HEK293 (cell line): ENCODE measurements at regions not wholly inside any gene's neighbourhood (a gene's known extent, or its start where the extent isn't known, plus 50 kb on each side); places are given as distances from the start of the nearest gene placed in this dataset.
A peak's percentile ranks its signal among the peaks of the same experiment; 100 is the strongest.

Source experiments
- CTCF ChIA-PET: fragments of 350-600 bp; formaldehyde crosslinking; extraction: SDS; loops from one replicate; lab custom pipeline; 2021; ENCODE audit warnings: antibody characterized with exemption; lab: Yijun Ruan, JAX
- POLR2A ChIA-PET: fragments of 300-600 bp; formaldehyde crosslinking; extraction: SDS; loops from one replicate; lab custom pipeline; 2020; ENCODE audit warnings: antibody characterized with exemption, inconsistent platforms; lab: Yijun Ruan, JAX
- H3K27ac ChIP-seq: fragments of 200-500 bp; sonication (Bioruptor generic); 2 replicates; pipeline ENCODE4 v1.5.1; 2014; ENCODE audit warnings: low read depth, low read length, control low read depth, inconsistent platforms; ENCODE audit errors: extremely low read depth
- H3K36me3 ChIP-seq, 2 experiments: fragments of 200-500 bp in 1 of 2; sonication (Bioruptor generic) in 1 of 2; 1 replicate in 1 of 2; 2 replicates in 1 of 2; pipeline ENCODE4 v1.5.1; 2014 to 2017; ENCODE audit warnings: inconsistent platforms in 2 of 2, low read length in 2 of 2; ENCODE audit not compliant: control insufficient read depth in 2 of 2, insufficient read depth in 1 of 2
- H3K4me1 ChIP-seq: fragments of 200-500 bp; sonication (Bioruptor generic); 2 replicates; pipeline ENCODE4 v1.5.1; 2014; ENCODE audit warnings: mild to moderate bottlenecking, low read length, inconsistent platforms; ENCODE audit not compliant: control insufficient read depth, insufficient read depth
- H3K4me3 ChIP-seq: 2 replicates; pipeline ENCODE4 v1.5.1; 2011; ENCODE audit warnings: low read depth, mild to moderate bottlenecking, control low read depth, low read length, moderate library complexity
- H3K9me3 ChIP-seq: fragments of 200-500 bp; sonication (Bioruptor generic); 2 replicates; pipeline ENCODE4 v1.5.1; 2014; ENCODE audit warnings: low read depth, low read length, inconsistent platforms; ENCODE audit not compliant: control insufficient read depth, insufficient read depth
- EGR2 ChIP-seq: fragments of 450-650 bp; formaldehyde crosslinking; IDR thresholded peaks from 2 replicates; pipeline ENCODE4 v1.5.1; 2016; ENCODE audit warnings: low read depth, missing biosample characterization, missing genetic modification characterization
- KLF16 ChIP-seq: fragments of 450-650 bp; formaldehyde crosslinking; IDR thresholded peaks from 2 replicates; pipeline ENCODE4 v1.5.1; 2017; ENCODE audit warnings: missing biosample characterization, missing genetic modification characterization
- KLF8 ChIP-seq: fragments of 450-650 bp; formaldehyde crosslinking; IDR thresholded peaks from 2 replicates; pipeline ENCODE4 v1.5.1; 2016; ENCODE audit warnings: missing biosample characterization, missing genetic modification characterization
- YY1 ChIP-seq: fragments of 450-650 bp; formaldehyde crosslinking; IDR thresholded peaks from 2 replicates; pipeline ENCODE4 v1.5.1; 2018; ENCODE audit warnings: missing biosample characterization, missing genetic modification characterization
- ZBTB17 ChIP-seq: fragments of 450-650 bp; formaldehyde crosslinking; IDR thresholded peaks from 2 replicates; pipeline ENCODE4 v1.5.1; 2016; ENCODE audit warnings: missing biosample characterization, missing genetic modification characterization
- ZBTB48 ChIP-seq: fragments of 450-650 bp; formaldehyde crosslinking; IDR thresholded peaks from 2 replicates; pipeline ENCODE4 v1.5.1; 2016; ENCODE audit warnings: missing biosample characterization, missing genetic modification characterization
- ZBTB49 ChIP-seq: fragments of 450-650 bp; formaldehyde crosslinking; IDR thresholded peaks from 2 replicates; pipeline ENCODE4 v1.5.1; 2016; ENCODE audit warnings: missing biosample characterization, missing genetic modification characterization, low read depth
- ZFHX2 ChIP-seq: fragments of 450-650 bp; formaldehyde crosslinking; conservative IDR thresholded peaks from 2 replicates; pipeline ENCODE4 v1.5.1; 2016; ENCODE audit warnings: missing biosample characterization, missing genetic modification characterization
- ZNF10 ChIP-seq: fragments of 450-650 bp; formaldehyde crosslinking; IDR thresholded peaks from 2 replicates; pipeline ENCODE4 v1.5.1; 2017; ENCODE audit warnings: missing biosample characterization, missing genetic modification characterization
- ZNF157 ChIP-seq: fragments of 450-650 bp; formaldehyde crosslinking; IDR thresholded peaks from 2 replicates; pipeline ENCODE4 v1.5.1; 2016; ENCODE audit warnings: missing biosample characterization, missing genetic modification characterization
- ZNF18 ChIP-seq: fragments of 450-650 bp; formaldehyde crosslinking; IDR thresholded peaks from 2 replicates; pipeline ENCODE4 v1.5.1; 2016; ENCODE audit warnings: missing biosample characterization, missing genetic modification characterization
- ZNF214 ChIP-seq: fragments of 450-650 bp; formaldehyde crosslinking; IDR thresholded peaks from 2 replicates; pipeline ENCODE4 v1.5.1; 2017; ENCODE audit warnings: missing biosample characterization, mild to moderate bottlenecking, missing genetic modification characterization, borderline replicate concordance
- ZNF239 ChIP-seq: fragments of 450-650 bp; formaldehyde crosslinking; IDR thresholded peaks from 2 replicates; pipeline ENCODE4 v1.5.1; 2016; ENCODE audit warnings: missing biosample characterization, missing genetic modification characterization
- ZNF558 ChIP-seq: fragments of 450-650 bp; formaldehyde crosslinking; IDR thresholded peaks from 2 replicates; pipeline ENCODE4 v1.5.1; 2016; ENCODE audit warnings: missing biosample characterization, missing genetic modification characterization
- ZNF585B ChIP-seq: fragments of 450-650 bp; formaldehyde crosslinking; IDR thresholded peaks from 2 replicates; pipeline ENCODE4 v1.5.1; 2016; ENCODE audit warnings: missing biosample characterization, missing genetic modification characterization
- ZNF624 ChIP-seq: fragments of 450-650 bp; formaldehyde crosslinking; IDR thresholded peaks from 2 replicates; pipeline ENCODE4 v1.5.1; 2017; ENCODE audit warnings: missing biosample characterization, missing genetic modification characterization
- ZNF658 ChIP-seq: fragments of 450-650 bp; formaldehyde crosslinking; IDR thresholded peaks from 2 replicates; pipeline ENCODE4; 2016; ENCODE audit warnings: missing biosample characterization, missing genetic modification characterization
- ZNF707 ChIP-seq: fragments of 450-650 bp; formaldehyde crosslinking; IDR thresholded peaks from 2 replicates; pipeline ENCODE4 v1.5.1; 2016; ENCODE audit warnings: missing biosample characterization, missing genetic modification characterization
- ZNF837 ChIP-seq: fragments of 450-650 bp; formaldehyde crosslinking; IDR thresholded peaks from 2 replicates; pipeline ENCODE4 v1.5.1; 2016; ENCODE audit warnings: missing biosample characterization, missing genetic modification characterization
- ZSCAN16 ChIP-seq: fragments of 450-650 bp; formaldehyde crosslinking; IDR thresholded peaks from 2 replicates; pipeline ENCODE4 v1.5.1; 2016; ENCODE audit warnings: missing biosample characterization, missing genetic modification characterization
- TF ChIP-seq, protein P1 (sequence below): fragments of 450-650 bp; formaldehyde crosslinking; IDR thresholded peaks from 2 replicates; pipeline ENCODE4 v1.5.1; 2016; ENCODE audit warnings: missing biosample characterization, missing genetic modification characterization
- TF ChIP-seq, protein P2 (sequence below): fragments of 450-650 bp; formaldehyde crosslinking; IDR thresholded peaks from 2 replicates; pipeline ENCODE4; 2016; ENCODE audit warnings: missing biosample characterization, missing genetic modification characterization
- TF ChIP-seq, protein P3 (sequence below): fragments of 450-650 bp; formaldehyde crosslinking; IDR thresholded peaks from 2 replicates; pipeline ENCODE4 v1.5.1; 2016; ENCODE audit warnings: missing biosample characterization, missing genetic modification characterization
- TF ChIP-seq, protein P4 (sequence below): fragments of 450-650 bp; formaldehyde crosslinking; IDR thresholded peaks from 2 replicates; pipeline ENCODE4 v1.5.1; 2017; ENCODE audit warnings: missing biosample characterization, missing genetic modification characterization

DNA sequence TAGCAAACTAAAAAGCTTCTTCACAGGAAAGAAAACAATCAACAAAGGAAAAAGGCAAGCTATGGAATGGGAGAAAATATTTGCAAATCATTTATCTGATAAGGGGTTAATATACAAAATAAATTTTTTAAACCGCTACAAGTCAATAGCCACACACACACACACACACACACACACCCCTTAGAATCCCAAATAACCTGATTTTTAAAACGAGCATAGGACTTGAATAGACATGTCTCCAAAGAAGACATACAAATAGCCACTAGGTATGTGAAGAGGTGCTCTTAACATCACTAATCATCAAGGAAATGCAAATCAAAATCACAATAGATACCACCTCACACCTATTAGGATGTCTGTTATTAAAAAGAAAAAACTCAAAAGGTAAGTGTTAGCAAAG is 187.7 kb downstream of the TRIM27 start:
- H3K4me3 ChIP-seq: no peak overlapping the region
- H3K36me3 ChIP-seq: no peaks in the 10 kb centered on the region
- no peak overlapping the region for H3K27ac ChIP-seq
- TF ChIP-seq ZNF214 (no peak), ZNF624 (tag by site-specific recombination) (no peak), ZNF707 (tag by site-specific recombination) (no peak), ZNF658 (no peak), ZNF837 (tag by site-specific recombination) (no peak), YY1 (tag by site-specific recombination) (no peak), ZBTB48 (tag by site-specific recombination) (0 out of 2 replicates have a peak, but pooled peaks have one; percentile 26), ZNF239 (tag by site-specific recombination) (no peak), KLF16 (tag by site-specific recombination) (no peak), ZSCAN16 (no peak), ZNF558 (tag by site-specific recombination) (0 out of 2 replicates have a peak, but pooled peaks have one; percentile 15)
- TF ChIP-seq, protein P1, sequence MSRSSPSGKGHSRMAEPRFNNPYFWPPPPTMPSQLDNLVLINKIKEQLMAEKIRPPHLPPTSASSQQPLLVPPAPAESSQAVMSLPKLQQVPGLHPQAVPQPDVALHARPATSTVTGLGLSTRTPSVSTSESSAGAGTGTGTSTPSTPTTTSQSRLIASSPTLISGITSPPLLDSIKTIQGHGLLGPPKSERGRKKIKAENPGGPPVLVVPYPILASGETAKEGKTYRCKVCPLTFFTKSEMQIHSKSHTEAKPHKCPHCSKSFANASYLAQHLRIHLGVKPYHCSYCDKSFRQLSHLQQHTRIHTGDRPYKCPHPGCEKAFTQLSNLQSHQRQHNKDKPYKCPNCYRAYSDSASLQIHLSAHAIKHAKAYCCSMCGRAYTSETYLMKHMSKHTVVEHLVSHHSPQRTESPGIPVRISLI (tag by site-specific recombination): no peak
- no peaks in the 10 kb centered on the region for H3K9me3 ChIP-seq
- H3K4me1 ChIP-seq: no peaks in the 10 kb centered on the region
- ChIA-PET POLR2A (interaction anchor here (2.5 kb wide), 1 partner anchor 22 kb away, joined by 9 read pairs; no protein-coding TSS in a partner anchor), CTCF (interaction anchor here (1.1 kb wide), 1 partner anchor 74 kb away, joined by 5 read pairs; no protein-coding TSS in a partner anchor)

GRCh38 chr6:28737750-28738395 is 185.9 kb downstream of the TRIM27 start:
- H3K9me3 ChIP-seq: no peaks in the 10 kb centered on the region
- CTCF ChIA-PET: interaction anchor here (0.6 to 2.1 kb wide), 4 partner anchors 9 to 1451 kb away, joined by 3 to 5 read pairs (median 4); no protein-coding TSS in a partner anchor

More at GRCh38 chr6:28737750-28738395, 185.9 kb downstream of the TRIM27 start:
- TF ChIP-seq ZNF558 (tag by site-specific recombination) (no peak), EGR2 (tag by site-specific recombination) (0 out of 2 replicates have a peak, but pooled peaks have one; percentile 17), KLF8 (tag by site-specific recombination) (no peak), ZSCAN16 (peak; percentile 65; the same call in 1 of the 2 replicates), ZBTB17 (tag by site-specific recombination) (0 out of 2 replicates have a peak, but pooled peaks have one; percentile 29), ZNF585B (tag by site-specific recombination) (no peak), ZBTB49 (tag by site-specific recombination) (no peak), ZNF18 (tag by site-specific recombination) (no peak), ZFHX2 (tag by site-specific recombination) (peak; percentile 29; the same call in 1 of the 2 replicates), ZNF157 (no peak), ZNF10 (tag by site-specific recombination) (no peak)
- TF ChIP-seq, protein P2, sequence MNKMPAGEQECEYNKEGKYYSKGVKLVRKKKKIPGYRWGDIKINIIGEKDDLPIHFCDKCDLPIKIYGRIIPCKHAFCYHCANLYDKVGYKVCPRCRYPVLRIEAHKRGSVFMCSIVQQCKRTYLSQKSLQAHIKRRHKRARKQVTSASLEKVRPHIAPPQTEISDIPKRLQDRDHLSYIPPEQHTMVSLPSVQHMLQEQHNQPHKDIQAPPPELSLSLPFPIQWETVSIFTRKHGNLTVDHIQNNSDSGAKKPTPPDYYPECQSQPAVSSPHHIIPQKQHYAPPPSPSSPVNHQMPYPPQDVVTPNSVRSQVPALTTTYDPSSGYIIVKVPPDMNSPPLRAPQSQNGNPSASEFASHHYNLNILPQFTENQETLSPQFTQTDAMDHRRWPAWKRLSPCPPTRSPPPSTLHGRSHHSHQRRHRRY (tag by site-specific recombination): no peak
- TF ChIP-seq, protein P3, sequence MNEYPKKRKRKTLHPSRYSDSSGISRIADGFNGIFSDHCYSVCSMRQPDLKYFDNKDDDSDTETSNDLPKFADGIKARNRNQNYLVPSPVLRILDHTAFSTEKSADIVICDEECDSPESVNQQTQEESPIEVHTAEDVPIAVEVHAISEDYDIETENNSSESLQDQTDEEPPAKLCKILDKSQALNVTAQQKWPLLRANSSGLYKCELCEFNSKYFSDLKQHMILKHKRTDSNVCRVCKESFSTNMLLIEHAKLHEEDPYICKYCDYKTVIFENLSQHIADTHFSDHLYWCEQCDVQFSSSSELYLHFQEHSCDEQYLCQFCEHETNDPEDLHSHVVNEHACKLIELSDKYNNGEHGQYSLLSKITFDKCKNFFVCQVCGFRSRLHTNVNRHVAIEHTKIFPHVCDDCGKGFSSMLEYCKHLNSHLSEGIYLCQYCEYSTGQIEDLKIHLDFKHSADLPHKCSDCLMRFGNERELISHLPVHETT (tag by site-specific recombination): no peak
- TF ChIP-seq, protein P4, sequence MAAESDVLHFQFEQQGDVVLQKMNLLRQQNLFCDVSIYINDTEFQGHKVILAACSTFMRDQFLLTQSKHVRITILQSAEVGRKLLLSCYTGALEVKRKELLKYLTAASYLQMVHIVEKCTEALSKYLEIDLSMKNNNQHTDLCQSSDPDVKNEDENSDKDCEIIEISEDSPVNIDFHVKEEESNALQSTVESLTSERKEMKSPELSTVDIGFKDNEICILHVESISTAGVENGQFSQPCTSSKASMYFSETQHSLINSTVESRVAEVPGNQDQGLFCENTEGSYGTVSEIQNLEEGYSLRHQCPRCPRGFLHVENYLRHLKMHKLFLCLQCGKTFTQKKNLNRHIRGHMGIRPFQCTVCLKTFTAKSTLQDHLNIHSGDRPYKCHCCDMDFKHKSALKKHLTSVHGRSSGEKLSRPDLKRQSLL (tag by site-specific recombination): no peak
- no peak overlapping the region for H3K4me3 ChIP-seq
- H3K36me3 ChIP-seq: no peaks in the 10 kb centered on the region
- POLR2A ChIA-PET: interaction anchor here (1.2 kb wide), 1 partner anchor 20 kb away, joined by 3 read pairs; no protein-coding TSS in a partner anchor
- H3K27ac ChIP-seq: no peak overlapping the region
- H3K4me1 ChIP-seq: no peaks in the 10 kb centered on the region
